HAP-1 (cell line): ENCODE measurements at regions not wholly inside any gene's neighbourhood (a gene's known extent, or its start where the extent isn't known, plus 50 kb on each side); places are given as distances from the start of the nearest gene placed in this dataset.

Experiments
- DNase-seq, 2 experiments: peaks; one replicate each; pipeline ENCODE4 v3.0.0-alpha.2; 2016 to 2020; ENCODE audit warnings: low spot score in 2 of 2
- H3K27me3 ChIP-seq: fragments of 250-450 bp; sonication (Bioruptor Pico); 2 replicates; pipeline ENCODE4 v1.5.1; 2020; ENCODE audit warnings: low read depth, mild to moderate bottlenecking, moderate library complexity
- H3K36me3 ChIP-seq: fragments of 250-450 bp; sonication (Bioruptor Pico); replicated peaks from 2 replicates; pipeline ENCODE4 v1.5.1; 2020; ENCODE audit warnings: mild to moderate bottlenecking
- H3K4me1 ChIP-seq: fragments of 250-450 bp; sonication (Bioruptor Pico); 2 replicates; pipeline ENCODE4 v1.5.1; 2020; ENCODE audit warnings: mild to moderate bottlenecking
- H3K4me3 ChIP-seq: fragments of 250-450 bp; sonication (Bioruptor Pico); 2 replicates; pipeline ENCODE4 v1.5.1; 2020; ENCODE audit warnings: mild to moderate bottlenecking, moderate library complexity
- H3K9me3 ChIP-seq: fragments of 250-450 bp; sonication (Bioruptor Pico); 2 replicates; pipeline ENCODE4 v1.5.1; 2020; ENCODE audit warnings: mild to moderate bottlenecking, moderate library complexity
- in situ Hi-C: fragments of 300-500 bp; cut with MboI; formaldehyde crosslinking; loops from 3 replicates; pipeline ENCODE4 v1.14.3; 2020; ENCODE audit warnings: low sequenced_read_pairs, inconsistent platforms, mixed read lengths

DNA sequence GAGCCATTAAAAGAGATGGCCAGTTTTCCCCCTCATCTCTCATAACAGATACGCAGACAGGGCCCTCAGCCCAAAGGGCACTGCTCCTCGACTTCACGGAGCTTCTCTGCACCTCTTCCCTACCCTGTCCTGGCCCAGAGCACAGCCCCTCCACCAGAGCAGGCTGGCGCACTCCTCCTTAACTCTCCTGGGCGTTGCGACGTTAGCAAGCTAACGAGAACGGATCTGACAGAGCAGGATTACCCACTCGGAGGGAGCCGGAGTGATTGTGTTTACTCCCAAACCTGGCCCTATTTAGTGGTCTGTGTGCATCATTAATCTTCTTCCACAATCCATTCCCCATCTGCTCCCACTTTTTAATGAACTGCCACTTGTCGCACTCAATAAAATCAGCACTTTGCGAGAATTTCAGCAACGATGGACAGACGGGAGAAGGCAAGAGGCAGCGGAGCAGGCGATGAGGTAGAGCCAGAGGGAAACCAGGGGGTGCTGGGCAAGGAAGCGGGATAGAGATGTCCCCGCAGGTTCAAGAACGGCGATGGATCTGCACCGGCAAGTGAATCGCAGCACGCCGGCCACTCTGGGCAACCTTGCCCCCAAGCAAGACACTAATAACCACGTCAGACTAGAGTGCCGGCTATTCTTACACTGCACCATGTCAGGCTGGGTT lies 159.4 kb downstream of the BUD13 start:
- Histone ChIP-seq H3K9me3 (no peaks in the 10 kb centered on the region), H3K4me1 (no peaks in the 10 kb centered on the region), H3K36me3 (no peaks in the 10 kb centered on the region), H3K4me3 (no peak overlapping the region), H3K27me3 (no peaks in the 10 kb centered on the region)
- DNase-seq, result no peak
- in situ Hi-C loops, result no loop called here

DNA sequence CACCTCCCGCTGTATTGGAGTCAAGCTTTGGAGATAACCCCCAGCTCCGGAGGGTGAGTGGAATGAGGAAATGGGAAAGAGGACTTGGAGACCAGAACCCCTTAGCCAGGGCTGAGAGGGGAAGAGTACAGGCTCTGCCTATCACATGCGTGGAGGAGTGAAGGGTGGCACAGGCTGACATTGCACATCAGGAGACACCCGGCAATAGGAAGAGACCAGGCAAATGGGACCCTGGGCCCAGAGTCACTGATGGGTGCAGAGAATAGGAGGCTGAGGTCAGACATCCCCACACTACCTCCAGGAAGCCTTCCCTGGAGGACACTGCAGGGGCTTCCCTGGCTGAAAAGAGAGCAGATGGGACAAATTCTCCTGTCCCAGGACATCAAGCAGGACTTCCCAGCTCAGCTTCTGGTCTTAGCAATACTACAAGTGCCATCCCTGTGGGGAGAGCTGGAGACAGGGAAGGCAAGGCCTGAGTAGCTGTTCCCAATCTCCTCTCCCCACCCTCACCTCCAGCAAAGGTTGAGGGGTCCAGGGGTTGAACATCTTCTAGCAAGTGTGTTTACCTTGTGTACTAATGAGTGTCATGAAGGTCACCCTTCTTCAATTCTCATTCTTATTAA lies 160.7 kb downstream of the BUD13 start:
- DNase-seq, result no peak
- H3K9me3 ChIP-seq, result no peaks in the 10 kb centered on the region
- no peak overlapping the region for H3K4me3 ChIP-seq
- H3K27me3 ChIP-seq, result no peaks in the 10 kb centered on the region
- in situ Hi-C loops, result no loop called here
- no peaks in the 10 kb centered on the region for H3K4me1 ChIP-seq
- H3K36me3 ChIP-seq, result no peaks in the 10 kb centered on the region

- H3K27me3 ChIP-seq, result no peaks in the 10 kb centered on the region
- DNase-seq, result no peak
- in situ Hi-C loops, result no loop called here
These were observed 162.6 kb downstream of the BUD13 start for GRCh38 chr11:116610190-116610589.

DNA sequence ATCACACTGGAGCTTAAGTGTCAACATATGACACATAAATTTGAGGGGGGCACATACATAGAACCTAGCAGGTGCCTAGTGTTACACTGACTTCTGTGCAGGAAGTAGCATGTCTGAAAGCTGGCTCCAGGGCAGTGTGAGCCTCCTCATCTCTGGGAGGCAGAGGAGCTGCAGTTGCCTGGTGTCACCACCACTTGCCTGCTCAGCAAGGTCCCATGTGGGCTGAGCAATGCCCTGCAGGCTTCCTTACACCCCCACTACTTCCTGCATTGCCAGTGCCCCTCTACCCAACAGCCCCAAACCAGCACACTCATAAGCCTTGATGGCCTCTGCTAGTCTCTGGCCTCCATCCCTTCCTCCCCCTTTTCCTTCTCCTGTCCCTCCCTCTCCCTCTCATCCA lies 165.8 kb downstream of the BUD13 start:
- no peaks in the 10 kb centered on the region for H3K4me1 ChIP-seq
- H3K4me3 ChIP-seq, result no peak overlapping the region
- no peak for DNase-seq
- no peaks in the 10 kb centered on the region for H3K36me3 ChIP-seq
- H3K27me3 ChIP-seq, result no peaks in the 10 kb centered on the region
- in situ Hi-C loops, result no loop called here
- no peaks in the 10 kb centered on the region for H3K9me3 ChIP-seq

More at GRCh38 chr11:116610190-116610589, 162.6 kb downstream of the BUD13 start:
- Histone ChIP-seq H3K4me1 (no peaks in the 10 kb centered on the region), H3K4me3 (no peak overlapping the region), H3K9me3 (no peaks in the 10 kb centered on the region), H3K36me3 (no peaks in the 10 kb centered on the region)

DNA sequence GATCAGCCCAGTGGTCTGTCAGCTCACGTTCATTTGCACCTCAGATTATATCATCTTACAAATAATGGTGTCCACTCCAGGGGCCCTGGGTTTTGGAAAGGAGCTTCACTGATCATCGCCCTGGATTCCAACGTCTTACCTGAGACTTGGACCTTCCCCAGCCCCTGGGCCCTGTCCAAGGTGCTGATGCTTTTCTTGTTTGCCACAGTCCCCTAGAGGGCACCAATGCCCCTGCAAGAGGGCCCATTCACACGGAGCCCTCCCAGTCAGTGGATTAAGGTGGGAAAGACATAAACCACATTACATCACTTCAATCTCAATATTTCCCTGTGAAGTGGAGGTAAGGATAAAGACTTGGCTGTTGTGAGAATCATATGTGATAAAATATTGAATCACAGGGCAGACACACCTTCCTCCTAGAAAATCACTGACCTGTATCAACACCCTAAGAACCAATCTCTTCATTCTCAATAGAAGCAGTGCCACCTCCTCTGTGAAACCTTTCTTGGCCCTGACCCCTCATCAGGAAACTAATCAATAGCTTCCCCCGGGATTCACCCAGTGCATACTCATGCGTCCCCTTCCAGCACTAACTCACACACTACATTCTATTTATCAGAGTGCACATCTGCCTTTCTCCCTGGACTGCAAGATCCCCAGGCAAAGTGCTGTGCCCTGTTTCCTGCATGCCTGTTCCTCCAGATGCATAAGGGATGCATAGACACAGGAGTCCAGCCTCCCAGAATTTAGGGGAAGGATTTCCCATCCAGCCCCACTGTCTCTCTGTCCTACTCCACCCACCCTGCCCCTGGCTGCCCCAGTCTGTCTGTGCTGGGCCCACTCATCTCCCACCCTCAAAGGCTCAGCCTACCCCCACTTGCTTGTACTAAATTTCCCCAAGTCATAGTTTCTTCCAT lies 167.0 kb downstream of the BUD13 start:
- in situ Hi-C loops, result no loop called here
- Histone ChIP-seq H3K4me3 (no peak overlapping the region), H3K27me3 (no peaks in the 10 kb centered on the region), H3K4me1 (no peaks in the 10 kb centered on the region), H3K36me3 (no peaks in the 10 kb centered on the region), H3K9me3 (no peaks in the 10 kb centered on the region)
- peak; percentile 49 to 82 for DNase-seq

- Histone ChIP-seq H3K4me1 (no peaks in the 10 kb centered on the region), H3K4me3 (no peak overlapping the region), H3K27me3 (0 out of 2 replicates have a peak, but pooled peaks cover 3% of the 10 kb centered on the region), H3K36me3 (no peaks in the 10 kb centered on the region), H3K9me3 (no peaks in the 10 kb centered on the region)
- in situ Hi-C loops, result no loop called here
- DNase-seq, result no peak
These were observed 169.0 kb downstream of the BUD13 start for GRCh38 chr11:116603728-116604323.

DNA sequence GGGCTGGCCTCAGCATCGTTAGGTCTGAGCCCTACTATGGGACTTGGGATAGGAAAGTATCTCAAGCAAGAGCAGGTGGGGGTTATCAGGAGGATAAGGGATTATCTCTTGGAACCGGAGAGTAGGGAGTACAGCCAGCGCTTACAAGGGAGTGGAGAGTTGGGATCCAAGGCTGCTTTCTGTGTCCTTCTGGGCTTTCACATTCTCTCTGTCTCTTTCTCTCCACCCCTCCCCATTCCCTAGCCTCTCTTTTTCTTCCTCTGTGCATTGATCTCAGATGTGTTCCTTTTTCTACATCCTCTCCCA lies 170.2 kb downstream of the BUD13 start:
- H3K36me3 ChIP-seq, result no peaks in the 10 kb centered on the region
- no peaks in the 10 kb centered on the region for H3K4me1 ChIP-seq
- no peaks in the 10 kb centered on the region for H3K9me3 ChIP-seq
- in situ Hi-C loops, result no loop called here
- no peak overlapping the region for H3K4me3 ChIP-seq
- no peak for DNase-seq
- 0 out of 2 replicates have a peak, but pooled peaks cover 6% of the 10 kb centered on the region for H3K27me3 ChIP-seq

DNA sequence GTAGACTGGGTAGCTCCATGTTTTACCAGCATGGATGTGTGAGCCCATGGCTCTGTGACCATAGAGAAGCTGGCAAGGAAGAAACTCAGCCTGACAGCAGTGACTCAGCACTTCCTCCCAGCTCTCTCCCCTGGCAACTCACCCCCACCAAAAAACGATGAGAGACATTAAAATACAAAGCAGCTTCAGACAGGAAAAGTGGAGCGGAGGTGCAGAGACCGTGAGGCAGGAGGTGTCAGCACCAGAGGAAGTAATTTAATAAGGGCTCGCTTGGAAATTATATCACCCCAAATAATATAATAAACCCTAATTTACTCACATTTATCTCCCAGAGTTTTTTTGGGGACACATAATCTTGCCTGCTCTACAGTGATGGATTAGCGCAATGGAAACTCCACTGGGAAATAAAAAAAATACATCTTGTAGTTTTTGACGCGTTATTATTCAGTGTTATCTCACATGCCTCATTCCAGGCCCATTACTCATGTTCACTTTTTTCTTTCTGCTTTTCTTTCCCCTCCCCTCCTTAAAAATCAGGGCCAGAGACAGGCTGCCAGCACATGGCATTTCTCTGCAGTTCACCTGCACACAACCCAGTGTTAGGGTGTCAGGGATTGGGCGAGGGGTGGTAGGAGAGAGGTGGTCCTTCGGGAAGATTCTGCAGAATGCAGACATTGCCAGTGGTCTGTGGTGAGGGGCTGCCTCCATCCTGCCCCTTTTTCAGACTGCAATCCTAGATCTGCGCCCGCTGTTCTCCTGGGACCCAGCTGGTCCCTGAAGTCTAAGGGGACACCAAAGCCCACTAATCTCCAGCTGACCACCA lies 170.8 kb downstream of the BUD13 start:
- H3K27me3 ChIP-seq, result 0 out of 2 replicates have a peak, but pooled peaks cover 6% of the 10 kb centered on the region
- in situ Hi-C loops, result no loop called here
- no peaks in the 10 kb centered on the region for H3K9me3 ChIP-seq
- DNase-seq, result no peak
- no peaks in the 10 kb centered on the region for H3K4me1 ChIP-seq
- H3K4me3 ChIP-seq, result no peak overlapping the region
- no peaks in the 10 kb centered on the region for H3K36me3 ChIP-seq

DNA sequence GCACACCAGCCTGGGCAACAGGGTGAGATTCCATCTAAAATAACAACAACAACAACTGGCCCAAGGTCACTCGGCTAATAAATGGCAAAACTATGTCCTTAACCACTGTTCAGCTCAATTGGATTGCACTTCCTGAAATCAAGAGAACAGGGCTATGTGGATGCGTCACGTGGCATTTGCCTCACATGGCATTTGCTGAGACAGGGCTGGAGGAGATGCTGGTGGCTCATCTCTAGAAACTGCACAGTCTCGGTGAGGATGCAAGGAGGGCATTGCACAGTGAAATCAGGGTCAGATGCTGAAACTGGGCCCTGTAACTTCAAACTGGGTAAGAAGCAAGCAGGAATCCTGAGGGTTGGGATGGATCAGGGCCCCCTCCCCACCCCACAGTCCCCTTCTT lies 171.9 kb downstream of the BUD13 start:
- Histone ChIP-seq H3K9me3 (no peaks in the 10 kb centered on the region), H3K36me3 (no peaks in the 10 kb centered on the region), H3K4me1 (no peaks in the 10 kb centered on the region), H3K27me3 (peaks cover 13% of the 10 kb centered on the region; the same call in 1 of the 2 replicates), H3K4me3 (no peak overlapping the region)
- DNase-seq, result no peak
- in situ Hi-C loops, result no loop called here

DNA sequence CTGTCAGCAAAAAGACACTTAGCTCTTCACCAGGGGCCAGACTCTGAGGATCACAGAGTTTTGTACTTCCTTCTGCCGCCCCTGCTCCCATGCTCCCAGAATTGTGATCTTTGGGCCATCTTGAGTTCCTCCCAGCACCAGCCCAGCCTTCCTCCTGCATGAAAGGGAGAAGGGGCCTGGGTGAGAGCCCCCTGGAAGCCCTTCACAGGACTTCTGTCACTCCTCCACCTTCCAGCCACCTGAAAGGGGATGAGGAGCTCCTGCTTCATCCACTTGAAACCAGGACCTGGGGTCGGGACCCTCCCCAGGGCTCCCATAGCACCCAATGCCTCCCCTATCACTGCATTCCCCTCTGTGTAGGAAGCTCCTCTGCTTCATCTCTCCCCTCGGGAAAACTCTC lies 174.2 kb downstream of the BUD13 start:
- peaks cover 23% of the 10 kb centered on the region for H3K27me3 ChIP-seq
- DNase-seq, result no peak
- no peaks in the 10 kb centered on the region for H3K4me1 ChIP-seq
- H3K9me3 ChIP-seq, result no peaks in the 10 kb centered on the region
- no peaks in the 10 kb centered on the region for H3K36me3 ChIP-seq
- H3K4me3 ChIP-seq, result no peak overlapping the region
- in situ Hi-C loops, result no loop called here

- H3K9me3 ChIP-seq, result no peaks in the 10 kb centered on the region
- H3K27me3 ChIP-seq, result peaks cover 23% of the 10 kb centered on the region
- no peak for DNase-seq
- H3K4me1 ChIP-seq, result no peaks in the 10 kb centered on the region
- in situ Hi-C loops, result no loop called here
- H3K4me3 ChIP-seq, result no peak overlapping the region
- H3K36me3 ChIP-seq, result no peaks in the 10 kb centered on the region
These were observed 174.8 kb downstream of the BUD13 start for GRCh38 chr11:116598036-116598435.

DNA sequence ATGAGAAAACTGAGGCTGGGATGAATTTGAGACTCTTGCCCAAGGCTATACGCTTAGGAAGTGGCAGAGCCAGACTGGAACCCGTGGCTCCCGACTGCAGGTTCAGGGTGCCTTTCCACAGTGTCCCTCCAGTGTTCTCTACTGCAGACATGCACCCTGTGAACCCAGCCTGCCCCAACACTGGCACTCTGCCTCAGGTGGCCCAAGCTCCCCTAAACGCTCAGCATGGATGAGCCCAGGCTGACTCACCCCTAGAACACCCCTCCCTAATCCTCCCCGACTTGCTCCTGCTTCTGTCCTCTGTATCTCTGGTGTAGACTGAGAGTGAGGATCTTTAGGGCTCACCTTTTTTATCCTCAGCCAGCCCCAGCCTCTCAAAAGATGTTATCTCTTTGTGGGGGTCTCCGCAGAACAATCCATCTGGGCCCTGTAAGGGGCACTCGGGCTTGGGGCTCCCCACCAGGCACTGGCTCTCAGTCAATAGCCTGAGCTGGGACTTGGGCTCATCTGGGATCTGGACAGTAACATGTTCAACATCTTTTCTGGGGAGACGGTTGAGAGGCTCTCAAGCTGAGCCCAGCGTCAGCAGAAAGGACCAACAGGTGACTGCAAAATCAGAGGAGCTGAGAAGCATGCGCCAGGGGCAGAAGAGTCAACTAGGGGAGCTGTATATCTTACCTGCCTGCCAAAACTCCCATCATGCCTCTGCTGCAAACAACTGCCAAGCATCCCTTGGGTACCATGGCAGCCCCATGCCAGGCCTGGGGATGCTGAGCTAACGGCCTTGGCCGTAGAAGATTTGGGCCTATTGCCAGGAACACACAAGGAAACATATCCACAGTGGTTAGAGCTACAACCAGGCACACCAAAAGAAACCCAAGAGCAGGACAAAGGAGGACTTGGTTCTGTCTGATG lies 176.2 kb downstream of the BUD13 start:
- Histone ChIP-seq H3K4me1 (no peaks in the 10 kb centered on the region), H3K36me3 (no peaks in the 10 kb centered on the region), H3K27me3 (peaks cover 23% of the 10 kb centered on the region), H3K9me3 (no peaks in the 10 kb centered on the region), H3K4me3 (no peak overlapping the region)
- DNase-seq, result no peak
- in situ Hi-C loops, result no loop called here
